ENCODE measurements at regions not wholly inside any gene's neighbourhood (a gene's known extent, or its start where the extent isn't known, plus 50 kb on each side); places are given as distances from the start of the nearest gene placed in this dataset.

GRCh38 chr13:90803210-90803609 is 544.3 kb upstream of the MIR17HG start:
- no peak for TF ChIP-seq CTCF (IDR thresholded peaks at IDR 0.05; ENCODE audit: insufficient read depth, low read length, poor library complexity, severe bottlenecking)
- no peak for TF ChIP-seq EZH2phosphoT487 (conservative IDR thresholded peaks at IDR 0.05; ENCODE audit: low read length)
